ENCODE measurements at regions not wholly inside any gene's neighbourhood (a gene's known extent, or its start where the extent isn't known, plus 50 kb on each side); places are given as distances from the start of the nearest gene placed in this dataset.

DNA sequence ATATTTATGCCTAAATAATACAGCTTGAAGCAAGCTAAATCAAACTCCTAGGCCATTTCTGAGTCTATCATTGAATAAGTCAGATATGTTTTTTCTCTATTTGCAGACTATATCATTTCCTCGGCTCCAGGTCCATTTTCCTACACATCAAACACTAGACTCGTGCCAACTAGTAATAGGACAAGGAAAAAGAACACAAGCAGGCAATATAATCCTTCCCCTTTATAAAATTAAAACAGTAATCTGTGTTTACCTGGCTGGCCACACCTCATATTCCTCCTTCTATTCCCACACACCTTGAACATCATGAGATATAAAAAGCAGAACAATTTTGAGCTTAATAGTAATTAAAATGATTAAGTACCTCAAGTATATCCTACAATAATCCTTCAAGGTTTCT, 325.7 kb downstream of the TFEC start:
- no peak for DNase-seq
- Histone ChIP-seq H3K27ac (no peak overlapping the region), H3K4me3 (no peak overlapping the region), H3K36me3 (replicated peaks in 1 of 2) (no peaks in the 10 kb centered on the region), H3K9me3 (replicated peaks in 1 of 3) (peaks cover 0 to 6% (median 0%) of the 10 kb centered on the region in 3 donors), H3K27me3 (no peaks in the 10 kb centered on the region), H3K4me1 (replicated peaks in 1 of 2) (no peaks in the 10 kb centered on the region)
- 73 to 79% (median 77%) methylated on average over 2 of the region's 2 CpGs for WGBS, 4 donors
- intact Hi-C loops (cut with DNase I), result no loop called here
- no peak for TF ChIP-seq POLR2A (IDR thresholded peaks at IDR 0.05)
- TF ChIP-seq, protein P1, sequence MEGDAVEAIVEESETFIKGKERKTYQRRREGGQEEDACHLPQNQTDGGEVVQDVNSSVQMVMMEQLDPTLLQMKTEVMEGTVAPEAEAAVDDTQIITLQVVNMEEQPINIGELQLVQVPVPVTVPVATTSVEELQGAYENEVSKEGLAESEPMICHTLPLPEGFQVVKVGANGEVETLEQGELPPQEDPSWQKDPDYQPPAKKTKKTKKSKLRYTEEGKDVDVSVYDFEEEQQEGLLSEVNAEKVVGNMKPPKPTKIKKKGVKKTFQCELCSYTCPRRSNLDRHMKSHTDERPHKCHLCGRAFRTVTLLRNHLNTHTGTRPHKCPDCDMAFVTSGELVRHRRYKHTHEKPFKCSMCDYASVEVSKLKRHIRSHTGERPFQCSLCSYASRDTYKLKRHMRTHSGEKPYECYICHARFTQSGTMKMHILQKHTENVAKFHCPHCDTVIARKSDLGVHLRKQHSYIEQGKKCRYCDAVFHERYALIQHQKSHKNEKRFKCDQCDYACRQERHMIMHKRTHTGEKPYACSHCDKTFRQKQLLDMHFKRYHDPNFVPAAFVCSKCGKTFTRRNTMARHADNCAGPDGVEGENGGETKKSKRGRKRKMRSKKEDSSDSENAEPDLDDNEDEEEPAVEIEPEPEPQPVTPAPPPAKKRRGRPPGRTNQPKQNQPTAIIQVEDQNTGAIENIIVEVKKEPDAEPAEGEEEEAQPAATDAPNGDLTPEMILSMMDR (IDR thresholded peaks at IDR 0.05), result no peak

DNA sequence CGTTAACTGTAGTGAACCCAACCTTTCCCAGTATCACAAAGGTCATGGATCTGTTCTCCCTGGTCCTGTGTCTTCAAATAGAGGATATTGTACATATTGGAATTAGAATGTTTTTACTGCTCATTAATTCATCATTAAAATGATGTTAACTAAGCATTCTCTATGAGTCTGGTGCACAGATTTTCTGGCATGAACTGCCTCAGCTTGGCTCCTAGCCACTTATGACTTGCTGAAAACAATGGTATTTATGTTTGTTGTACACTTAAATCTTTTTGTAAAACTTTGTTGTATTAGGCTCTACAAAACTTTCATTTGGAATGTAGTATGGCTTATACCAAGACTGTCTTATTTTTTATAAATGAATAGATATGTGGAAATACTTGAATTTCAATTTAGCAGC, 329.4 kb downstream of the TFEC start:
- TF ChIP-seq, protein P1 (IDR thresholded peaks at IDR 0.05), result no peak
- no peak for TF ChIP-seq POLR2A (IDR thresholded peaks at IDR 0.05)
- Histone ChIP-seq H3K4me3 (no peak overlapping the region), H3K4me1 (replicated peaks in 1 of 2) (no peaks in the 10 kb centered on the region), H3K36me3 (replicated peaks in 1 of 2) (no peaks in the 10 kb centered on the region), H3K27me3 (no peaks in the 10 kb centered on the region), H3K27ac (no peak overlapping the region), H3K9me3 (replicated peaks in 1 of 3) (peaks cover 0 to 6% (median 0%) of the 10 kb centered on the region in 3 donors)
- no peak for DNase-seq
- intact Hi-C loops (cut with DNase I), result no loop called here
- WGBS, 4 donors, result 49 to 64% (median 54%) methylated on average over 1 of the region's 1 CpG

- TF ChIP-seq POLR2A (IDR thresholded peaks at IDR 0.05), result no peak
- TF ChIP-seq, protein P1 (IDR thresholded peaks at IDR 0.05), result no peak
- no peaks in the 10 kb centered on the region for H3K36me3 ChIP-seq (replicated peaks in 1 of 2)
- H3K27me3 ChIP-seq, result no peaks in the 10 kb centered on the region
- intact Hi-C loops (cut with DNase I), result no loop called here
- H3K9me3 ChIP-seq (replicated peaks in 1 of 3), result no peaks in the 10 kb centered on the region
- H3K4me1 ChIP-seq (replicated peaks in 1 of 2), result no peaks in the 10 kb centered on the region
- no peak overlapping the region for H3K27ac ChIP-seq
- H3K4me3 ChIP-seq, result no peak overlapping the region
- no peak for DNase-seq
These were observed 336.1 kb downstream of the TFEC start for GRCh38 chr7:115694424-115694823.

GRCh38 chr7:115693779-115694178, 336.8 kb downstream of the TFEC start:
- H3K27me3 ChIP-seq, result no peaks in the 10 kb centered on the region
- no peak for DNase-seq
- TF ChIP-seq, protein P1 (IDR thresholded peaks at IDR 0.05), result no peak
- TF ChIP-seq POLR2A (IDR thresholded peaks at IDR 0.05), result no peak
- H3K4me3 ChIP-seq, result no peak overlapping the region
- 67 to 78% (median 74%) methylated on average over 4 of the region's 4 CpGs for WGBS, 4 donors
- no peaks in the 10 kb centered on the region for H3K36me3 ChIP-seq (replicated peaks in 1 of 2)
- no peaks in the 10 kb centered on the region for H3K4me1 ChIP-seq (replicated peaks in 1 of 2)
- H3K9me3 ChIP-seq (replicated peaks in 1 of 3), result no peaks in the 10 kb centered on the region
- intact Hi-C loops (cut with DNase I), result no loop called here
- H3K27ac ChIP-seq, result no peak overlapping the region
